GM19395 (cell line): ENCODE measurements at regions not wholly inside any gene's neighbourhood (a gene's known extent, or its start where the extent isn't known, plus 50 kb on each side); places are given as distances from the start of the nearest gene placed in this dataset.
A peak's percentile ranks its signal among the peaks of the same experiment; 100 is the strongest.

Source experiments
- ATAC-seq: cut with Tn5 transposase; IDR thresholded peaks from one replicate; pipeline ENCODE4 v1.9.1; 2021; ENCODE audit warnings: mild to moderate bottlenecking, moderate library complexity; ENCODE audit not compliant: unreplicated experiment

DNA sequence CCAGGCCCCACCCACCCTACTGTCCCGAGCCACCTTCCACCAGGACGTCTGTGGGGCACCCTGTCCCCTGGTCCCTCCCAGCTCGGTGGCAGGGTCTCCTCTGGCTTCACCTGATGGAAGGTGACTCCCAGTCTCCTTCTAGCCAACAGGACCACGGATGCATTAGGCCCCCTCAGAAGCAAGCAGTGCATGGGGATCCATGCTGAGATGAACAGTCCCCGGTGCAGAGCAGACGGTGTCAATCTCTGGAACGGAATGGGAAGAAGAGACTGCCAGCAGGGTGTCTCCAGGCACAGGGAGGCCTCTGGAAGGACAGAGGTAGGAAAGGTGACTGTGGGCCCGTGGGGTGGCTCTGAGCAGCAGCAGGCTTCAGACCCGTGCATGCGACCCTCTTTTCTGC, 65.2 kb upstream of the FZD7 start:
- no peak for ATAC-seq

GRCh38 chr2:201969241-201969937, 64.3 kb upstream of the FZD7 start:
- ATAC-seq, result no peak

DNA sequence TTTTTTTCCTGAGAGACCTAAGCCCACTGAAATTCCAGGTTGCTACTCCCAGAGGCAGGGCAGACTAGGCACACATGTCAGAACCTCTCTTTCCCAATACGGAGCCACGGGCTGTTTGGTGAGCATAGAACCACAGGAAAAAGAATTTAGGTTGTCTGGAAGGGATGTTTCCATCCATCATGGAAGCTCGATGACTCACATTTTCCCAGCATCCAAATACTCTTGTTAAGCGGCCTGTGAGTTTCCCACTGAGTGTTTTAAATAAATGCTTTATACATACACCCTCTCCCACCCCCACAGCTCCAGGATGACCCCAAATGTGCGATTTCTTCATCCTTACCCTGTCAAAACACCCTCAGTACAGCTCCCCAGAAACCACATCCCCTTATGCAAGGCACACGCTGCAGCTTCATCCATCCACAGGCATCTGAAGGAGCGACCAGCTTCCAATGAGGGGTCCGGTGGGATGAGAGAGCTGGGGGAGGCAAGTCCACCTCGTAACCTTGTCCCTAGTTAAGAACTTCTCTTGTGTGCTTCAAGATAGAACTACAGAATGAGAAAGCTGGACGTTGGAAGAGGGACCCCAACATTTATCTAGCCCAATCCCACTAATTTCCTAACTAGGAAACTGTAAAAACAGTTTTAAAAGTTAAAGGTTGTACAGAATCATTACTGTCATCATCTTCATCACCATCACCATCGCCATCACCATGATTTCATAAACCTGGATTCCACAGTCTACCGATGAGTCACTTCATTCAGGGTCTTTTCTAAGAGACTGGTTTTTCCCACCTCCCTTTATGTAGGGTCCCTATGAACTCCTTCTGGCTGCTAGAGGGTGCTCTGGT, 63.5 kb upstream of the FZD7 start:
- ATAC-seq, result no peak

- no peak for ATAC-seq
These were observed 62.9 kb upstream of the FZD7 start for GRCh38 chr2:201970786-201971108.

- ATAC-seq, result no peak
These were observed 62.0 kb upstream of the FZD7 start for GRCh38 chr2:201971531-201972228.

GRCh38 chr2:201972621-201973255, 60.9 kb upstream of the FZD7 start:
- no peak for ATAC-seq

- no peak for ATAC-seq
These were observed 60.2 kb upstream of the FZD7 start for GRCh38 chr2:201973305-201973928.

GRCh38 chr2:201974171-201975100, 59.2 kb upstream of the FZD7 start:
- no peak for ATAC-seq

DNA sequence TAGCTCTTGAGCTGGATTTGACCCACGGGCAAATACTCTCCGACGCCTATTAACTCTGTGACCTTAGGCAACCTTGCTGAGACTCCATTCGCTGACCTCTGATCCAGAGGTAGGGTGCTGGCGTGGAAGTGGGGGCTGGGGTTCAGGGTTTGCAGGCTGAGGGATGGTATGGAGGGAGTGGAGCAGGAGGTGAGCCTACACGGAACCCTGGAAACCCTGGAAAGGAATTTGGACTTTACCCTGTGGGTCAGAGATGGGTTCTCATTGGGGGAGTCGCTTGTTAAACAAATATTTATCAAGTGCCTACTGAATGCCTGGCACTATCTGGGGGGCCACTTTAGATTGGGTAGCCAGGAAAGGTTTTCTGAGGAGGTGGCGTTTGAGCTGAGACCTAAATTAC, 58.2 kb upstream of the FZD7 start:
- ATAC-seq, result no peak

GRCh38 chr2:201975964-201976612, 57.6 kb upstream of the FZD7 start:
- no peak for ATAC-seq

DNA sequence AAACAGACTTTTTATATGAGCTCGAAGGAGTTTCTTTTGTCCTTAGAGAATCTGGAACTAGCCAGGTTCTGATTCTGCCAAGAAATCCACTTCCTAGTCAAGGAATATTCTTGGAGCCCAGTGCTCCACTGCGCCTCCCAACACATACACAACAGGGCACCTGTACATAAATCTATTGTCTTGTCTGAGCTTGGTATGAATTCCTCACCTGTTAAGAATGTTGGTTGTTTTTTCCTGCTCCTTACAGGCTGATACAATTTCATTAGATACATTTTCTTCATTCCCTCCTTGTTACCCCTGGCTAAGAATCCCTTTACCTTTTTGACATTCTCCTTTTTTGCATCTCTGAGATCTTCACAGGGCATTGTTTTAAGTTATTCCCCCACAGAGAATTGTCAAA, 56.0 kb upstream of the FZD7 start:
- no peak for ATAC-seq

GRCh38 chr2:201978333-201978732, 55.3 kb upstream of the FZD7 start:
- no peak for ATAC-seq

DNA sequence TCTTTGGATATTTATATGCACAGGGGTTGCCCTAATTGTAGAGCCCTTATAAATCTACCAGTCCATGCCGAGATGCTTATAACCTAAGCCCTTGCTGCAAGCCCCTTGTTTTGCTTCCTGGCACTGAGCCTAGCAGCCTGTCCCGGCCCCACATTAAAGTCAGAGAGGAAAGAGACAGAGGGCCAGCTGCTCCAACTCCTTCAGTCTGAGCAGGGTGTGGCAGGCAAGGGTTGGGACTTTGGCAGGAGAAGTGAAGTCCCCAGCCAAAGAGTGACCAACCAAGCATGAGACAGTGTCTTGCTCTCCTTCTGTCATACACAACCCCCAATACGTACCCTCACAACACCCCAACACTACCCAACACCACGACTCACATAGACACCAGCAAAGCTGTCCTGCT, 54.7 kb upstream of the FZD7 start:
- ATAC-seq, result no peak

- peak; percentile 69 for ATAC-seq
These were observed 53.2 kb upstream of the FZD7 start for GRCh38 chr2:201980389-201980821.

DNA sequence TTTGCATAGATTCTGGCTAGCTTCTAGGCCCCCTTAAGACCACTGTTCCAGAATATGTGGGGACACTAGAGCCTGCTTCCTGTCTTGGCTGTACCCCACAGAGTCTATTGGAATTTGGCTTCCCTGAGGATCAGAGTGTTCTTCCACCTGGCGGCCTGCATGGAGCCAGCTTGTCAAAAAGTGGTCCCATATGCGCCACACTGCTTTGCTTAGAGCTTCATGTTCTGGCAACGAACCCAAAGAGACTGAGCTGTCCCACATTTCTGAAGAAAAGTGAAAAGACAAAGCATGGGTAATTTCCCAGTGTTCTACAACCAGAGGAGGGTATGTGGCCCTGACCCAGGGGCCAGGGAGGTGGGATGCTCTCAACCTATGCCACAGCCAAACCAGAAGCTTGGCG, 52.7 kb upstream of the FZD7 start:
- no peak for ATAC-seq

DNA sequence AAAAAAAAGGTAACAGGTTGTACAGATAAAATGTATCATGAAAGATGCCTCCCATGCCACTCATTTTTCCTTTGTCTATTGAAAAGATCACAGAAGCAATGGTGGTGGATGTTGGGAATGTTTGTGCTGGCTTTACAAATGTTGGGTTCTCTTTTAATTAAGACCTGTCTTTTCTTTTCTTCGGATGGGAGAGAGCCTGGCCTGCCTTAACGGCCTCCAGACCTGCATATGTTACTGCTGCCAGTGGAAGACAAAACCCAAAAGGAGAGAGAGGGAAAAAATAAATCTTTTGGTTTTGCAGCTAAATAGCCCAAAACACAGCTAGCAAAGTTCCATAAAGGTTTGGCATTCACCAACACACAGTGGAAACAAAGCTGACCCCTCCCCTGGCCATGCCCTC, 50.5 kb upstream of the FZD7 start:
- ATAC-seq, result no peak

- no peak for ATAC-seq
These were observed 49.9 kb upstream of the FZD7 start for GRCh38 chr2:201983800-201984199.
